NCI-H1436 (cell line): ENCODE measurements at regions not wholly inside any gene's neighbourhood (a gene's known extent, or its start where the extent isn't known, plus 50 kb on each side); places are given as distances from the start of the nearest gene placed in this dataset.

Source experiments
- DNase-seq: peaks from one replicate; lab custom pipeline; 2025; lab: John Stamatoyannopoulos, UW

DNA sequence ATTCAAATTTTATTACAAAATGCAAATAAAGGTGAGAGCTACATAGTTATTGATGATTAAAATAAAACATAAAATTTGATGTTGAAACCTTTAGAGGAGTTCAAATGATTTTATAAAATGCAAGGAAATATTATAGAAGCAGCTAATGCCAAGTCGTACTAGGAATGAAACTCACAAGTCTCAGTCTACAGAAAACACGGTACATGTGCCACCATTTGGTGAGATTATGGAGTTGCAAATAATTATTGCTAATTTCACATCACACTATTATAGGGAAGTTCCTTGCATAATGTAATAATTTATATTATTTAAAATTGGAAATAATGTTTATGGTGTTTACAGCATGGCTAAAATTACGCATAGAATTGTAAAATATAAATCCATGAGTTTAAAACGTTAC is 1601.7 kb upstream of the TENM3 start:
- no peak for DNase-seq

DNA sequence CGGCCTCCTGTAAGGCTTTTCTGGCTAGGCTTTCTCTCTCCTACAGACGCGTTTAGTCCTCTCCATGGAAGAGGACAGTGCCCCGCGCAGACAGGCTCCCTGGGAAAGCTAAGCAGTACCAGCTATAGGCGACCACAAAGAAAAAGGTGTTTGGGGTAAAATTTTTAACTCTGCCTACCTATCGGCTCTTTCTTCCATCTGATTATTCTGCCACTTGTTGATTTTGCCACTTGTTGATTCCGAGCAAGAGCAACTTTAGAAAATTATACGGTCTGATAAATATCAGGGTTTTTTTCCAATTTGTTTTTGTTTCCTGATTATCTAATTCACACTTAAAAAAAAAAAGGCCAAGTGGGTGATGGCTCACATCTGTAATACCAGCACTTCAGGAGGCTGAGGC is 1600.5 kb upstream of the TENM3 start:
- no peak for DNase-seq

DNA sequence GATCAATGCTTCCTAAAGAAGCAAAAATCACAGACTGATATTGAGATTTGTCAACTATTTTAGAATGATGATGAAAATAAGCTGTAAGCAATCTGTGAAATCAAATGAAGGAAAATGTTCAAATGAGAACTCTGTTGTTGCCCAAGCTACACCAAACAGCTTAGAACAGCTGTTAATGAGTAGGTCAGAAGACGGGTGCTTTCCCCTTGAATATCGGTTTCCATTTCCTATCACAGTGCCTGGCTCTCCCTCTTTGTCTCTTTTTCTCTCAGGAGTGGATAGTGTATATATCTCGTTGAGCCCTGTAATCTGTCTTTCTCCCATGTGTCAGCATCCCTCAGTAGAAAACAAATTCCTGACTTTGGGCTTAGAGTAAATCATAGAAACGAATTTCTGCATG is 1592.9 kb upstream of the TENM3 start:
- no peak for DNase-seq

DNA sequence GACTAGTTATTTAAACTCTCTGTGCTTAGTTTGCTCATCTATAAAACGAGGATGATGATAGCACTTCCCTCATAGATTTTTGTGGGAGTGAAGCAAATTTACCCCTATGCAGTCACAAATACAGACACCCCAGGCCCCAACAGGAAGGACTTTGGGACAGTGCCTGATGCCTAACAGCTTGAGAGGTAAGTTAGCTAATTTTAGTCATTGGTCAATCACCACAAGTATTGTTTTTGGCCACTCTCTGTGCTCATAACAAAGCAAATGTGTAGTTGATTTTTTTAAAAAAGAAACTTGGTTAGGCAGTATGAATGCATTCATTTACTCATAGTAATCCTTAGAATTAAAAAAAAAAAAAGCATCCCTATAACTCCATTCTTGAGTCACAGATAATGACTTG is 1590.7 kb upstream of the TENM3 start:
- no peak for DNase-seq

DNA sequence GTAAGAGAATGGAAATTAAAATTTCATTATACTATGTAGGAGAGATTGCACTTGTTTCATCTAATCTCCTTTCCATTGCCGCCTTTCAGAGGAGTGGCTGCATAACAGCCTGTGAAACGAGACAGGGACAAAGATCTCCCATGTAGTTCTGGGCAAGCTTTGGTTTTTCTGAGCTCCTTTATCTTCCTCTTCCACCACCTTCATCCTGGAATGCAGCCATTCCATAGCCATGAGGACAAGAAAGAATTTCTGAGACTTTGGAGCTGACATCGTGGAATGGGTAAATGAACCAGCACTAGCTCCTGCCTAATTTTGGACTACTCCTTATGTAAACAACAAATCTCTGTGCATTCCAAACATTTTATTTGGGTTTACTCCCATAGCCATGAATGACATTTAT is 1587.3 kb upstream of the TENM3 start:
- no peak for DNase-seq

DNA sequence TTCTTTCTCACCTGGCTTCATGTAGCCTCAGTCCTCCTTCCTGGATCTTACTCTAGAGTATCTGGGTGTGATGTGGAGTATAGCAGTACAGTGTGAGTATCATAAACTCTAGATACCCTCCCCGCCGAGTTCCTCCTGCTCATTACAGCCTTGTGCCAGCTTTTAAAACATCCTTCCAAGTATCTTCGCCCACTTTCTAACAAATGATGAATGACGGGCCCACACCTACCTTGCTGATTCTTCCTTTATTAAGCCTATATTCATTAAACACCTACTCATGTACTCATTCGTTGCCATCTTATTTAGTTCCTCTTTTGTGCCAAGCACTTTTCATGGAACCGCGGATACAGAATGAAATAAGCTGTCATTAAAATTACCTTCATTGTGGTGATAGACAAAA is 1585.3 kb upstream of the TENM3 start:
- no peak for DNase-seq

DNA sequence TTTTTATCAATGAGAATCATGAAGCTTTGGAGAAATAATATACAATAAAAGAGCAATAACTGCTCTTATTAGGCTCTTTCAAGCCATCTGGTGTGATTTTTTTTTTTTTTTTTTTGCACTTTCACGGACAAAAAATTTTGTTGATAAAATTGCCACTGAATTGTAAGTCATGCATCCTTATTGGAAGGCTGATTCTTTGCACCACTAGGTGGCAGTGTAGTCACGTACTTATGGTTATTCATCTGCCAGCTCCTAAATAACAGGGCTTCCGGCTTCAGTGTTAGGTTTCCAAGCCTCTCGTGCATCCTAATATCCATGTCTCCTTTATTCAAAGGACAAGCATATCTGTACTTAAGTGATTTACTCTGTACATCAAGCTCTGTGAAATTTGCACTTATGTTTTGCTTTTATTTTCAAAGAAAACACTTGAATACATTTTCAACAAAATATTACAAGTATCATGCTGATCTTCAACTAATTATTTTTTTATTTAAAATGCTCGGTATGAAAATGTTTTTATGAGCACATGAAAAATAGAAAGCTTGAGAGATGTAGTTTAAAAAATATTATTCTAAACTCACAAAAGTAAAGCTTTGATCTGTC is 1578.3 kb upstream of the TENM3 start:
- DNase-seq, result peak; percentile 39

GRCh38 chr4:180665481-180665880 is 1577.7 kb upstream of the TENM3 start:
- no peak for DNase-seq

- DNase-seq, result no peak
Observed at GRCh38 chr4:180665994-180666824, 1577.0 kb upstream of the TENM3 start.

- DNase-seq, result no peak
Observed at GRCh38 chr4:180668732-180669131, 1574.5 kb upstream of the TENM3 start.

DNA sequence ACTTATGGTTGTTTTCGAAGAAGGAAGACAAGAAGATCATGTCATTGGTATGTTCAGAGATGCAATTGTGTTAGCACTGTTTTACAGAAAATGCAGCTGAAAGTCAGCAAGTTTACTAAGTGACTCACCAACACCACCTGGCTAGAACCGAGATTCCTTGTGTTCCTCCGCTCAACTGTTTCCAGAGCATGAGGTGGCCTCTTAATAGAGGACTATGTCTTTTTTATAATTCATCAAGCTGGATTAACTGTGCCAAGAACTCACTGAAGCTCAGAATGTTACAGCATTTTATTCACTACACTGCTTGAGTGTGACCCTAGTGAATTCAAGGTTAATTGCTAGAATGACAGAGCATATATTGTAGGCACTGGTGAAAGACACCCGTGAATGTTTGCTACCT is 1573.5 kb upstream of the TENM3 start:
- no peak for DNase-seq

- DNase-seq, result no peak
Observed at GRCh38 chr4:180674619-180675358, 1568.4 kb upstream of the TENM3 start.

- no peak for DNase-seq
Observed at GRCh38 chr4:180675359-180675650, 1567.9 kb upstream of the TENM3 start.

DNA sequence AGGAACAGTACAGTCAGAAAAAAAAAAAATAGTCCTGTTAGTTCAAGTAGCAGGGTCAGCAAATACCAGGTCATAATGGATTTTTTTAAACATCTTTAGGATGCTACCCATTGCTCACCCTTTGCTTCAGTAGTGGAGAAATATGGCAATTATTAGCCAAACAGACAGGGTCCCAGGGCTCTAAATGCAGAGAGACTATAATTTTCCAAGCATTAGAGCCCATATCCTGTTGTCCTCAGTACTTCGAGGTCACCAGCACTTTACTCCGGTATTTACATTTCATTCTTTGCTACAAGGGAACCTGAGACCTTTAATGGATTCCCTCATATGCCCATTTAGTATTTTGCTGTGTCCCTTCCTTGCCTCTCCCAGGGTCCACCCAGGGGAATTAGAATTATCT is 1562.9 kb upstream of the TENM3 start:
- DNase-seq, result no peak

DNA sequence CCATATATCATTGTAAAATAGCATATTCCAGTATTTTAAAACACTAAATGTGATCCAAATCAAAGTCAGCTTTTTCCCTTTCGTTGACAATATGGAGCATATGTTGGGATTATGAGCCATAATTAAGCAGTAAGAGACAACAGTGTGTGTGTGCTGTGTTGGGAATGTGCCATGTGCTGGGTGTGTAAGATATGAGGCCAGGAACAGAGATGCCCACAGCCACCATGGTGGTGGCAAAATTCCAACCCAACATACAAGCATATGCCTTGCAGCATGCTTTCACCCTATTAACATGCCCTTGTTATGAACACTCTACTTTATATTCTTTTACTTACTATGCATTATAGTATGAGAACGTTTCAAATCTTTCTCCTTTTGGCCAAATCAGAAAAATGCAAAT is 1560.4 kb upstream of the TENM3 start:
- DNase-seq, result no peak

GRCh38 chr4:180683186-180683585 is 1560.0 kb upstream of the TENM3 start:
- no peak for DNase-seq

DNA sequence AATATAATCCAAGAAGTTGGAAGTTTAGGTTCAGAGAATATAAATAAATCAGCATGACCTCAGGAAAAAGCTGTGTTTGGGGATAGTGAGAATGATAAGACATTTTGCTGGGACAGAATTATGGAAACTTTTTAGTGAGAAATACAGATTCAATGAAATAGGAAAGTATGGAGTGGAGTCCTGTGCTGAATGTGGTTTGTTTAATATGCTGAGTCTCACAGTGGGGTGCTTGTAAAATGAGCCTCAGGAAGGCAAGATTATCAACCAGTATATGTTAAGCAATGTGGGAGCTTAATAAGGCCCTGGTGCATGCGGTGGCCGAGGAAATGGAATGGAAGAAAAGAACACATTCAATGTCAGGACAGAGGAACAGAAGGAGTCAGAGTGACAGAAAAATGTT is 1554.7 kb upstream of the TENM3 start:
- DNase-seq, result no peak

DNA sequence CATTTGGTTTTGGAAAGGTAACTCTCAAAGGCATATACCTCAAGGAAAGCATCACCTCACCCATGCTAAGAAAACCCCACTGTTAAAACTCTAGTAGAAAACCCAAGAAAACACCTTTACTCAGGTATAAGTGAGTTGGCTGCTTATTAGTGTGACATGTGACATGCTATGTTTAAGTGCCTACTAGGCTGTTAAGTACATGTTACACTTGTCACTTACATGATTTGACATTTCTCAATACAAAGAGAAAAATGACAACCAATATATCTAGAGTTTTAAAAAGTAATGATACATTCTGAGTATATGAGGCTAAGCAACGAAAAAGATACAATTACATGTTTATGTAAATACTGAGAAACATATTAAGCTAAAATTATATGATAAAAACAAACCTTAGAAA is 1548.3 kb upstream of the TENM3 start:
- DNase-seq, result no peak

- DNase-seq, result no peak
Observed at GRCh38 chr4:180695851-180696250, 1547.4 kb upstream of the TENM3 start.

DNA sequence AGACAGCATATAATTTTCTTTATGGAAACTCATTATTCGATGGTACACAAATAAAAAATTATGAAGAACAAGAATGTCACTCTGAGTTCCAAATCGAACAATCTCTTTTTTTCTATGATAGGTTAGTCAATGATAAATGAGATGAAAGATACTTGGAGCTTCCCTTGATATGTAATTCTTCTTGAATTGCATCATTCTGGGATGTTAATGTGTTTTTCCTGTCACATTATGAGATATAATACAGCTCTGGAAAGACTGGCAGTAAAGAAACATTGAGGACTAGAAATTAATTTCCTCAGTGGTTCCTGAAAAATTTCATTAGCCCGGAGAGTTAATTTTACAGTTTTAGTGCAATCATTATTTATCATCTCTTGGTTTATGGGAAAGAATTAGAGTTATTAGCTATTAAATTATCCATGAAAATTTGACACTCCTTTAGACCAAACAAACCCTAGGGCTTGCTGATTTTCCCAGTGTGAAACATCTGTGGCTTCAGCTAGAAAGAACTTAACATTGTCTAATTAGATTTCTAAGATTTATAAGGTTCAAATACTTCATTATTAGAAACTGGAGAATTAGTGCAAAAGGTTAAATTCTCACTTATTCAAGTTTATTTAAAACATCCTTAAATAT is 1546.6 kb upstream of the TENM3 start:
- DNase-seq, result no peak

DNA sequence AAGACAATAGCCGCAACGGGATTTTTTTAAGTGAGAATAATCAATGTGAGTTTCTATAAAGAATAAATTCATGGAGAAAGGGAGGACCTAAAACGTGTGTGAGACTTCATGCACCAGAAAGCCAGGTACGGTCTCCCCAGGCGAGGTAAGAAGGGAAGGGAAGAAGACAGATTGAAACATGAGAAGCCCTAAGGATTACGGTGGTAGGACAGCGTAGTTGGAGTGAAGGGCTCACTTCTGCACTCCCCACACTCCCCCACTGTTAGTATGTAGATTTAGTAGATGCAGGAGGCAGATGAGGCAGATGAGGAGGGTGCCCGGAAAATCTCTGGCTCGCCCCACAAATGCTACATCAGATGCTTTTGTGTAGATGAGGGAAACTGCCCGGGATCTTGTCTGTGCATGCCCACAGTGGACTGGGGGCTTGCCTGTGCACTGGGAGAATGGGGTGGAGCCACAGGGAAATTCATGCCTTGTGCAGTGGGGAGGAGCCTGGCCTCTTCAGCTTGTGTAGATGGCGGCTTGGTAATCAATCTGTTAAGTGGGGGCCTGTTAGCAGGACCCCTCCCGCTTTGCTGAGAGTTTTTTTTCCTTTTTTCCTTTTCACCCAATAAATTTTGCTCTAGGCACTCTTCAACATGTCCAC is 1544.5 kb upstream of the TENM3 start:
- DNase-seq, result no peak

GRCh38 chr4:180706766-180707165 is 1536.4 kb upstream of the TENM3 start:
- no peak for DNase-seq
